ENCODE measurements at regions not wholly inside any gene's neighbourhood (a gene's known extent, or its start where the extent isn't known, plus 50 kb on each side); places are given as distances from the start of the nearest gene placed in this dataset.

DNA sequence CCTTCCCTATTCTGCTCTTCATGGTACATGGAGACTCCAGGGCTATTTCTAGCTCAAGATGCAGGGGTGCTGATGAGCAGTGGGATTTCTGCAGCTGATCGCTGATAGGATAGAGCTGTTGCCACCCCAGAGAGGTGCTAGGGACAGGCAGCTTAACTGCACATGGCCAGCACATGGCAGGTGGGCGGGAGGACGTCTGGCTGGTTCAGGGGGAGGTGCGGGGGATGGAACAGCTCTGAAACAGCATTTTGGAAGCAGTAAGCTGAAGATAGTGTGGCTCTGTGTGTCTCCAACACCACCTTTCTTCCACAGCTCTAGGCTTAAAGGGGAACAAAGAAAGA is 151.9 kb upstream of the PELI1 start:
- Histone ChIP-seq H3K27me3 (replicated peaks in 1 of 4; ENCODE audit: control insufficient read depth in 3 of 4, extremely low read depth in 1 of 4, insufficient read depth in 3 of 4, low read length in 3 of 4) (no peaks in the 10 kb centered on the region), H3K56ac (replicated peaks; ENCODE audit: insufficient read length, low read depth, low read length) (no peak overlapping the region), H3K4me3 (ENCODE audit: extremely low read depth in 1 of 4, insufficient read depth in 2 of 4, low read depth in 3 of 4, low read length in 4 of 4) (no peak overlapping the region), H3K4ac (replicated peaks; ENCODE audit: insufficient read length, low read depth, low read length) (no peak overlapping the region), H3K27ac (ENCODE audit: low read depth, low read length) (no peak overlapping the region), H3K9me3 (ENCODE audit: insufficient read depth in 2 of 2, low read depth in 1 of 2, low read length in 1 of 2) (no peaks in the 10 kb centered on the region), H3K4me1 (replicated peaks in 1 of 4; ENCODE audit: control insufficient read depth in 3 of 4, insufficient read depth in 4 of 4, low read length in 3 of 4) (no peaks in the 10 kb centered on the region), H3K9ac (replicated peaks in 1 of 4; ENCODE audit: extremely low read depth in 1 of 4, low read depth in 3 of 4, low read length in 3 of 4) (no peak overlapping the region), H3K36me3 (ENCODE audit: control insufficient read depth in 2 of 4, insufficient read depth in 4 of 4, low read length in 3 of 4) (peaks cover 0 to 5% (median 0%) of the 10 kb centered on the region in 4 experiments; a peak in 1 of 8 replicates), H4K5ac (ENCODE audit: insufficient read length, low read depth, low read length) (no peak overlapping the region), H3K14ac (ENCODE audit: insufficient read length) (no peak overlapping the region), H3K23ac (ENCODE audit: insufficient read length) (no peak overlapping the region), H3K4me2 (ENCODE audit: insufficient read depth in 1 of 2, low read depth in 2 of 2, low read length in 2 of 2) (no peak overlapping the region), H3K18ac (ENCODE audit: extremely low read depth, low read length) (no peak overlapping the region), H3K79me1 (ENCODE audit: low read depth, low read length) (no peaks in the 10 kb centered on the region), H3K23me2 (ENCODE audit: low read depth, low read length) (no peaks in the 10 kb centered on the region), H4K20me1 (replicated peaks in 1 of 2; ENCODE audit: control insufficient read depth in 1 of 2, insufficient read depth in 2 of 2, low read length in 2 of 2) (peaks cover 0 to 2% of the 10 kb centered on the region in 2 experiments), H3K79me2 (ENCODE audit: control insufficient read depth in 1 of 2, insufficient read depth in 2 of 2, low read length in 2 of 2) (no peaks in the 10 kb centered on the region), H2BK20ac (ENCODE audit: low read length) (peak overlapping the region; percentile 50; the same call in 1 of the 2 replicates), H2BK120ac (replicated peaks; ENCODE audit: low read depth, low read length) (no peak overlapping the region), H2AK5ac (ENCODE audit: low read depth, low read length) (no peak overlapping the region), H2BK5ac (ENCODE audit: low read depth, low read length) (peak overlapping the region; percentile 28; the same call in 1 of the 2 replicates), H4K8ac (ENCODE audit: extremely low read depth, insufficient read depth, low read length) (no peak overlapping the region), H2AFZ (ENCODE audit: low read length) (no peak overlapping the region), H2BK12ac (ENCODE audit: low read depth, low read length) (peak overlapping the region; percentile 32; the same call in 1 of the 2 replicates), H4K91ac (replicated peaks; ENCODE audit: insufficient read length, low read length) (no peak overlapping the region), H2BK15ac (ENCODE audit: low read length) (0 out of 2 replicates have a peak overlapping the region, but pooled peaks have one; percentile 23)
- CTCF ChIA-PET (ENCODE audit: partially characterized antibody), result interaction anchor here (0.6 to 2.1 kb wide), 7 partner anchors 8 to 246 kb away, joined by 3 to 8 read pairs (median 5); no protein-coding TSS in a partner anchor
- TF ChIP-seq, protein P1, sequence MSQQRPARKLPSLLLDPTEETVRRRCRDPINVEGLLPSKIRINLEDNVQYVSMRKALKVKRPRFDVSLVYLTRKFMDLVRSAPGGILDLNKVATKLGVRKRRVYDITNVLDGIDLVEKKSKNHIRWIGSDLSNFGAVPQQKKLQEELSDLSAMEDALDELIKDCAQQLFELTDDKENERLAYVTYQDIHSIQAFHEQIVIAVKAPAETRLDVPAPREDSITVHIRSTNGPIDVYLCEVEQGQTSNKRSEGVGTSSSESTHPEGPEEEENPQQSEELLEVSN (IDR thresholded peaks at IDR 0.05), result peak; percentile 99
- no peak for TF ChIP-seq SIX5 (IDR thresholded peaks at IDR 0.05; ENCODE audit: low read depth, low read length)
- TF ChIP-seq, protein P2, sequence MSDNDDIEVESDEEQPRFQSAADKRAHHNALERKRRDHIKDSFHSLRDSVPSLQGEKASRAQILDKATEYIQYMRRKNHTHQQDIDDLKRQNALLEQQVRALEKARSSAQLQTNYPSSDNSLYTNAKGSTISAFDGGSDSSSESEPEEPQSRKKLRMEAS (IDR thresholded peaks at IDR 0.05), result peak; percentile 99
- POLR2A ChIA-PET (ENCODE audit: partially characterized antibody), result interaction anchor here (0.6 to 3.7 kb wide), 6 partner anchors 9 to 32 kb away, joined by 3 to 19 read pairs (median 4); no protein-coding TSS in a partner anchor
- 79% methylated on average over 4 of the region's 4 CpGs; no CpG with 5 or more reads in 1 of the 2 experiments for WGBS, 2 experiments (ENCODE audit: extremely low coverage in 1 of 2, insufficient coverage in 1 of 2, insufficient read length in 1 of 2, insufficient replicate concordance in 2 of 2, low coverage in 1 of 2, low lambda C conversion rate in 2 of 2, missing lambda C conversion rate in 1 of 2)
- DNase-seq (ENCODE audit: low read depth in 1 of 2, low spot score in 2 of 2) (no peak), FAIRE-seq (no peak)

Measured in H1 (cell line).